ENCODE measurements at regions not wholly inside any gene's neighbourhood (a gene's known extent, or its start where the extent isn't known, plus 50 kb on each side); places are given as distances from the start of the nearest gene placed in this dataset.

DNA sequence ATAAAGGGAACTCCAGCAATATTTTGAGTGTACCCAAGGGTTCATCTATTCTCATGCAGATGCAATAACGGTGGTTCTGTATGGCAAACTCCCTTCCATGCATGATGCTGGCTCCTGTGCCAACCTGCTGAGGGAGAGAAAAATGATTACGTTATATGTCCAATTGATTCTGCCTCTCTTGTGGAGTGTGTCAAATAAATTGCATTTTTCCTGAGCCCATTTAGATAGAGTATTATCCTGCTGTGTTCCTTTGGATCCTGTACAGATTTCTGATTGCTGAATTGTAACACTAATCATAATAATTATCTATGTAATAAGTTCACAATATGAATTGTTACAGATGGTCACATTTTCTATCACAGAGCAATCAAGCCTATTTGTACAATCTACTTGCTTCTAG is 821.7 kb downstream of the C4orf33 start:
- BruUV-seq (replicated peaks): no TSS peak
- Histone ChIP-seq H3K4me3 (no peak overlapping the region), H3K9me3 (replicated peaks; ENCODE audit: control insufficient read depth, insufficient read depth, low read depth, low read length) (no peaks in the 10 kb centered on the region), H4K20me1 (replicated peaks; ENCODE audit: control insufficient read depth, insufficient read depth, low read length) (no peaks in the 10 kb centered on the region), H3K36me3 (ENCODE audit: control insufficient read depth, insufficient read depth, low read length) (no peaks in the 10 kb centered on the region), H3K27me3 (ENCODE audit: control insufficient read depth in 2 of 2, insufficient read depth in 2 of 2, low read length in 2 of 2) (no peaks in the 10 kb centered on the region), H3K79me2 (ENCODE audit: control insufficient read depth, insufficient read depth, low read length) (no peaks in the 10 kb centered on the region), H3K9me1 (ENCODE audit: control insufficient read depth, insufficient read depth, low read length) (no peaks in the 10 kb centered on the region), H3K4me1 (replicated peaks in 1 of 2; ENCODE audit: control insufficient read depth in 2 of 2, insufficient read depth in 2 of 2, low read length in 2 of 2) (no peaks in the 10 kb centered on the region), H3K9ac (ENCODE audit: insufficient read depth in 1 of 2, low read depth in 2 of 2, low read length in 2 of 2) (no peak overlapping the region), H2AFZ (ENCODE audit: low read depth, low read length) (no peak overlapping the region), H3K4me2 (ENCODE audit: insufficient read depth, low read length) (no peak overlapping the region), H3K27ac (ENCODE audit: extremely low read depth, low read depth, low read length) (no peak overlapping the region)
- no peak for DNase-seq (ENCODE audit: extremely low read depth in 1 of 4, low spot score in 3 of 4)
- intact Hi-C loops (cut with micrococcal nuclease): no loop called here
- in situ Hi-C loops (cut with MboI): no loop called here
- FAIRE-seq: no peak
- ChIA-PET CTCF (ENCODE audit: low intra/inter-chr PET ratio) (no interaction called here), POLR2A (no interaction called here)
- TF ChIP-seq BMI1 (IDR thresholded peaks at IDR 0.05; ENCODE audit: low read length) (no peak), SUPT5H (IDR thresholded peaks at IDR 0.05) (no peak), GTF2A2 (tag; IDR thresholded peaks at IDR 0.05) (no peak), LCOR (CRISPR knock-in tag; IDR thresholded peaks at IDR 0.05) (no peak), TRIM25 (IDR thresholded peaks at IDR 0.05; ENCODE audit: borderline replicate concordance) (no peak), TCFL5 (CRISPR knock-in tag; conservative IDR thresholded peaks at IDR 0.05) (no peak), ZSCAN29 (IDR thresholded peaks at IDR 0.05) (no peak), HMG20B (CRISPR knock-in tag; IDR thresholded peaks at IDR 0.05) (no peak), RNF2 (IDR thresholded peaks at IDR 0.05) (no peak), KLF10 (CRISPR knock-in tag; IDR thresholded peaks at IDR 0.05) (no peak), NFIX (CRISPR knock-in tag; IDR thresholded peaks at IDR 0.05; ENCODE audit: low read depth) (no peak), HNRNPH1 (optimal IDR thresholded peaks at IDR 0.05; ENCODE audit: low read depth, low read length) (no peak), MYBL2 (IDR thresholded peaks at IDR 0.05; ENCODE audit: low read depth) (no peak), MYBL2 (CRISPR knock-in tag; IDR thresholded peaks at IDR 0.05; ENCODE audit: borderline replicate concordance) (no peak), CHD1 (IDR thresholded peaks at IDR 0.05; ENCODE audit: low read length) (no peak), ELF4 (CRISPR knock-in tag; IDR thresholded peaks at IDR 0.05) (no peak)
- TF ChIP-seq, protein P1, sequence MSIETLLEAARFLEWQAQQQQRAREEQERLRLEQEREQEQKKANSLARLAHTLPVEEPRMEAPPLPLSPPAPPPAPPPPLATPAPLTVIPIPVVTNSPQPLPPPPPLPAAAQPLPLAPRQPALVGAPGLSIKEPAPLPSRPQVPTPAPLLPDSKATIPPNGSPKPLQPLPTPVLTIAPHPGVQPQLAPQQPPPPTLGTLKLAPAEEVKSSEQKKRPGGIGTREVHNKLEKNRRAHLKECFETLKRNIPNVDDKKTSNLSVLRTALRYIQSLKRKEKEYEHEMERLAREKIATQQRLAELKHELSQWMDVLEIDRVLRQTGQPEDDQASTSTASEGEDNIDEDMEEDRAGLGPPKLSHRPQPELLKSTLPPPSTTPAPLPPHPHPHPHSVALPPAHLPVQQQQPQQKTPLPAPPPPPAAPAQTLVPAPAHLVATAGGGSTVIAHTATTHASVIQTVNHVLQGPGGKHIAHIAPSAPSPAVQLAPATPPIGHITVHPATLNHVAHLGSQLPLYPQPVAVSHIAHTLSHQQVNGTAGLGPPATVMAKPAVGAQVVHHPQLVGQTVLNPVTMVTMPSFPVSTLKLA (conservative IDR thresholded peaks at IDR 0.05): no peak
- ATAC-seq: no peak
- WGBS (ENCODE audit: insufficient coverage, low coverage, missing lambda C conversion rate): 0% methylated on average over 2 of the region's 2 CpGs
